T-helper 1 cell treated with Interleukin-12 subunit alpha and Interleukin-12 subunit beta and Interleukin-4 antibody, amounts not matched to agents 30 μg/mL and 1 μg/mL, for 36 hours (primary cell): ENCODE measurements at regions not wholly inside any gene's neighbourhood (a gene's known extent, or its start where the extent isn't known, plus 50 kb on each side); places are given as distances from the start of the nearest gene placed in this dataset.

Experiments
- H3K27ac Mint-ChIP-seq: one replicate; pipeline ENCODE4 v1.8.0; 2021; ENCODE audit warnings: mild to moderate bottlenecking, mixed read lengths
- H3K27me3 Mint-ChIP-seq: one replicate; pipeline ENCODE4 v1.8.0; 2021; ENCODE audit warnings: low read depth, mixed read lengths
- H3K36me3 Mint-ChIP-seq: one replicate; pipeline ENCODE4 v1.8.0; 2021; ENCODE audit warnings: low read depth, mixed read lengths
- H3K4me1 Mint-ChIP-seq: one replicate; pipeline ENCODE4 v1.8.0; 2021; ENCODE audit warnings: low read depth, mixed read lengths
- H3K4me3 Mint-ChIP-seq: one replicate; pipeline ENCODE4 v1.8.0; 2021; ENCODE audit warnings: mild to moderate bottlenecking, moderate library complexity, mixed read lengths
- H3K9me3 Mint-ChIP-seq: one replicate; pipeline ENCODE4 v1.8.0; 2021; ENCODE audit warnings: mixed read lengths

DNA sequence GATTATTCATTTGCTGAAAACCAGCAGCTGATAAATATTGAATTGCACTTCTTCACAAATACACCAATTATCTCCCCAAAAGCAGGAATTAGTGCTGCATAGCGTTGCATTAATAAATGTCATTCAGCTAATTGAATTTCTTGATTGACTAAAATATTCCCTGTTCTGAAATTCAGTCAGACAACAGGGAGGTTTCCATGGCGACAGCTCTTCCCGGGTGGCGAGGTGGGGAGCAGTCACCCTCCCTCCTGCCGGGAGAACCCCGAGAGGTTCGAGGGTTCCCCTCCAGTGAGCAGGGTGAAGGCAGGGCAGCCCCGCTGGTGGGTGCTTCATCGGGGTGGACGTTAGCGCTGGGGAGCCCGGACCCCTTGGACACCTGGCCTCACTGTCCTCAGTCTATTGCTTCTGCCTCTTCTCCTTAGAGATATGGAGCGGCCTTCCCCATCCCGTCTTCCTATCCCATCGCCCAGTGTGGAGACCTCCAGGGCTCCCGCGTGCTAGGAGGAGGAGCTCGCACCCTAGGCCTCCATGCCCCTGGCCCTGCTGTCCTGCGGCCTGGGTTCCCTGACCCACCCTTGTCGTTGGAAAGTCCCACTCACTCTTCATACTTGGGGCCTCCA is 983.5 kb downstream of the BRD1 start:
- no peaks in the 10 kb centered on the region for H3K36me3 Mint-ChIP-seq
- H3K4me3 Mint-ChIP-seq, result no peak overlapping the region
- no peak overlapping the region for H3K27ac Mint-ChIP-seq
- H3K4me1 Mint-ChIP-seq, result no peaks in the 10 kb centered on the region
- H3K27me3 Mint-ChIP-seq, result no peaks in the 10 kb centered on the region
- H3K9me3 Mint-ChIP-seq, result no peaks in the 10 kb centered on the region

DNA sequence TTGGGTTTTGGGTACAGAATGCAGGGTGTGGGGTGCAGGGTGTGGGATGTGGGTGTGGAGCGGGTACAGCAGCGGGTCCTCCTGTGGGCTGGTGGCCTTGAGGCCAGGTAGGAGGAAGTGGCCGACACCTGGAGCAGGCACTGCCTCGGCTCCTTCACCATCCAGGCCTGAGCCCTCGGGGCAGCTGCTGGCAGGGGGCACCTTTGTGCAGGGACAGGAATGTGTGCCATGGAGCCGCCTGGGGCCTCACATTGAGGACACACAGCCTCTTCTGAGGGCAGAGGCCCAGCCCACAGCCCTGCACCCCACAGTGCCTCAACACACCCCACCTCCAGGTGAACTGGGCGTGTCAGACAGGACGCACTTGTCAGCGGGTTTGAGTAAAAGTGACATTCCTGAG is 984.0 kb downstream of the BRD1 start:
- Mint-ChIP-seq H3K9me3 (no peaks in the 10 kb centered on the region), H3K27ac (no peak overlapping the region), H3K27me3 (no peaks in the 10 kb centered on the region), H3K36me3 (no peaks in the 10 kb centered on the region), H3K4me1 (no peaks in the 10 kb centered on the region), H3K4me3 (no peak overlapping the region)

DNA sequence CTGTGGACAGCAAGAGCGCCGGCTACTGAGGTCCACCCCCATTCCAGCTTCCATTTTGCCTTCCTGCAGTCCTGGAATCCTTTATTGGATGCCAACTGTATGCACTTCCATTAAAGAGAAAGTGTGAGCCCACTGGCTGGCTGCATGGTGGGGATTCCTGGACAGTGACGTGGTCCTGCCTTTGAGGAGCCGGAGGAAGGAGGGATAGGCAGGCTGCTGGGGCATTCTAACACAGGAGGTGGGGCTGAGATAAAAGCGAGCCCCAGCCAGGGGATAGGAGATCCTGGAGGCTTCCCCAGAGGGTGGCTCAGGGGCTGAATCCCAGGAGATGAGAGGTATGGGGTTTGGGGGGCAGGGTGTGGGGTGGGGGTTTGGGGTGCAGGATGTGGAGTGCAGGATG is 984.7 kb downstream of the BRD1 start:
- H3K9me3 Mint-ChIP-seq, result peaks cover 3% of the 10 kb centered on the region
- H3K4me1 Mint-ChIP-seq, result no peaks in the 10 kb centered on the region
- no peak overlapping the region for H3K4me3 Mint-ChIP-seq
- no peaks in the 10 kb centered on the region for H3K36me3 Mint-ChIP-seq
- no peak overlapping the region for H3K27ac Mint-ChIP-seq
- no peaks in the 10 kb centered on the region for H3K27me3 Mint-ChIP-seq

DNA sequence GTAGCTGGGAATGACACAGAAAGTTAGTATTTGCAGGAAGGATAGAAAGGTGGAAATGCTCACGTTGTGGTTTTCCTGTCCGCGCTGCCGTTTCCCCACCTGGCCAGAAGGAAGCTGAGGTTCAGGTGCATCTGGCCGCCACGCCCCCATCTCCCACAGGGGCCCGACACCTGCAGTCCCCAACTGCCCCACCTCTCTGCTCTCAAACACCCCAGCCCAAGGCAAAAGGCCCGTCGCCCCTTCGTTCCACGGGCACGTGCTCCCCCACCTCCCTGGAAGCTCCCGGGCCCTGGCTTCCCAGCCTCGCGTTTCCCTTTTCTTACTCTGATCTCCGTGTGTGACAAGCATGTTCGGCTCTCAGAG is 985.1 kb downstream of the BRD1 start:
- Mint-ChIP-seq H3K4me1 (no peaks in the 10 kb centered on the region), H3K27ac (no peak overlapping the region), H3K36me3 (no peaks in the 10 kb centered on the region), H3K4me3 (no peak overlapping the region), H3K9me3 (peaks cover 7% of the 10 kb centered on the region), H3K27me3 (no peaks in the 10 kb centered on the region)

DNA sequence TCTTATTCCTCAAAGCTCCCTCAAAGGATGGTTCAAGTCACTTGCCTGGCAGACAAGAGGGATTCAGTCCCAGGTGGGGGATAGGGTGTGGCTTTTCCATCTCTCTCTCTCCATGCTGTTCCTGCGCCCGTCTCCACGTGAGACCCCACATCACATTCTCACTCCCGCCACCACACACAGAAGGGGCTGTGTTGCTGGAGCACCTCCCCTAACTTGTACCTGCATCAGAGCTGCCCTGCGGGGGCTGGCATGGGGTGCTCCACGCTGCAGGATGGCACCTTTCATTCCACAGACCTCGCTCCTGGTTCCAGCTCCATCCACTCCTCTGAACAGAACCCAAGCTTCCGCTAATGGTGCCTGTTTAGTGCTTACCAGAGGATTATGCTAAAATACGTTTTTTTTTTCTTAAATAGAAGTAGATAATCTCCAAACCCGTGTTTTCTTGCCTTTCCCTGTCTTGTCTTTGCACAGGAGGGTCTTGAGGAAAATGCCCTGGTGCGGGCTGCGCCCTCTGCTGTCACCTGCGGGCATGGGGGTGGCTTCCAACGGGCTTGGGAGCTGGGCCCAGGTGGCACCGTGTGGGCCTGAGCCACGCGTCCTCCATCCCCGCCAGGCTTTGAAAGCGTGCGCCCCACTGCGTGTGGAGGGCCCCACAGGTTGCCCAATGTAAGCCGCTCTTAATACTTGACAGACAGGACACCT is 985.6 kb downstream of the BRD1 start:
- no peaks in the 10 kb centered on the region for H3K4me1 Mint-ChIP-seq
- H3K27ac Mint-ChIP-seq, result no peak overlapping the region
- no peaks in the 10 kb centered on the region for H3K36me3 Mint-ChIP-seq
- peaks cover 12% of the 10 kb centered on the region for H3K9me3 Mint-ChIP-seq
- H3K27me3 Mint-ChIP-seq, result no peaks in the 10 kb centered on the region
- H3K4me3 Mint-ChIP-seq, result no peak overlapping the region

DNA sequence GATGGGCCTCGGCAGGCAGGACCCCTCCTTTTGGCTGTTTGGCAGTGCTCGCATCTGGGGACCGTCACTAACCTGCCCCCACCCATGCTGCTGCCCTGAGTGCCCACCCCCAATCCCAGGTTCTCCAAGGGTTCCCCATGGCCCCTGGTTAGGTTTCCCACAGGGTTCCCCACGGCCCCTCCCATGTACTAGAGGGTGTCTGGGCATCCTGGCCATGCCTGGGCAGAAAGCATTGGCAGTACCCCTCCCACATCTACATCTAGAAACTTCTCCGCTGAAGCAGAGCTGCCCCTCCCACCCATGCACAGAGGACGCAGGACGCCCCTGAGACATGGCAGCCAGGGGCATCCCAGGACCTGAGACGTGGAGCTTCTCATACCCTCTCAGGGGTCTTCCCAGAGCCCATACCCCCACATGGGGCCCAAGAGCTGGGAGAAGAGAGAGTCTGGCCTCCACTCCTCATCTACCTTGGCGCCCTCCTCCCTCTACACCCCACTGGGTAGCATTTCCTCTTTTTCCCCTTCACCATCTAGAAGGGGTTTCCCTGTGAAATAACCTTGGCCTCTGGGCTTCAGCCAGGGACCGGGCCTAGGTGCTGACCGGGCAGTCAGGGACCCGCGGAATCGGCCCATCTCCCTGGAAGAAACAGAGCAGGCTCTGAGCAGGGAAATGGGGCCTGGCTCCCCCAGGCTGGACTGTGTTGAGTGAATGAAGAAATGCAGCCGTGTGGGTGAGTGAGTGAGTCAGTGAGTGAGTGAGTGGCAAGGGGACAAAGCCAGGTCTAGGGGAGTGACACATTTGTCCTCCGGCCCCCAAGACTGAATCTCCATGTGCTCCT is 987.3 kb downstream of the BRD1 start:
- no peaks in the 10 kb centered on the region for H3K27me3 Mint-ChIP-seq
- H3K4me3 Mint-ChIP-seq, result no peak overlapping the region
- peaks cover 17% of the 10 kb centered on the region for H3K9me3 Mint-ChIP-seq
- H3K4me1 Mint-ChIP-seq, result no peaks in the 10 kb centered on the region
- H3K27ac Mint-ChIP-seq, result no peak overlapping the region
- H3K36me3 Mint-ChIP-seq, result no peaks in the 10 kb centered on the region

DNA sequence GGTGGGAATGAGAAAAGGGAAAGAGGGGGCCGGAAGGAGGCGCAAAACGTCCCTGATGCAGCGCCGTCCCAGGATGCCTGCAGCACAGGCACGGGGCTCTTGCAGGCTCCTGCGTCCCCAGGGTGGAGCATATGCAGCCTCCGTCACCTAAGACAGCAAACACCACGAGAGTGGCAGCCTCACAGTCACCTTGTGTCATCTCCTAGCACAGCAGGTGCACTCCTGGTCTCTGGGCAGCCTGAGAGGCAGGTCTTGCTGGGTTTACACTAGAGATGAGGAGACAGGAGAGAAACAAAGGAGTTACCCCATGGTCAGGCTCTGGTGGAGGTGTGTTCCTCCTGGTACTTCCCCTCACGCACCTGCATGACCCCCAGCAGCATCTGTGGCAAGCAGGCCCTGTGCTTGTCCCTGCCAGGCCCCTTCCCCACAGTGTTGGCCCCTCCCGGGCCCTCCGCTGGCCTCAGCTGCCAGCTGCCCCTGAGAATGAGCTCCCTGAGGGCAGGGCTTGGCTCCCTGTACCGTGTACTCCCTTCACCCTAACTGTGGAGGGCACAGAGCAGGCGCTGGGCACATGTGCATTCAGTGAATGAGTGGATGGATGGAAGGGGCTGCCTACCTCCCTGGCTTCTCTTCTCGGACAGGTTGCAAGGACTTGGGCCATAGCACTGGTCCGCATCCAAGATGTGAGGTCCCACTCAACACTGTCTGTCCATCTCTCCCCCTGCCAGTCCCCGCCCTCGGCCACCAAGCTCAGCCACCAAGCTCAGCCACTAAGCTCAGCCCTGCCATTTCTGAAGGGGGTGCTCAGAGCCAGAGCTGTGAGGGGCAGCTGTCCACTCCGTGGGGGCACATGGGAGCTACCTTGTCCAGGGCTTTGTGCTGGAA is 988.6 kb downstream of the BRD1 start:
- Mint-ChIP-seq H3K4me3 (no peak overlapping the region), H3K9me3 (peaks cover 17% of the 10 kb centered on the region), H3K27ac (no peak overlapping the region), H3K4me1 (no peaks in the 10 kb centered on the region), H3K36me3 (no peaks in the 10 kb centered on the region), H3K27me3 (no peaks in the 10 kb centered on the region)

DNA sequence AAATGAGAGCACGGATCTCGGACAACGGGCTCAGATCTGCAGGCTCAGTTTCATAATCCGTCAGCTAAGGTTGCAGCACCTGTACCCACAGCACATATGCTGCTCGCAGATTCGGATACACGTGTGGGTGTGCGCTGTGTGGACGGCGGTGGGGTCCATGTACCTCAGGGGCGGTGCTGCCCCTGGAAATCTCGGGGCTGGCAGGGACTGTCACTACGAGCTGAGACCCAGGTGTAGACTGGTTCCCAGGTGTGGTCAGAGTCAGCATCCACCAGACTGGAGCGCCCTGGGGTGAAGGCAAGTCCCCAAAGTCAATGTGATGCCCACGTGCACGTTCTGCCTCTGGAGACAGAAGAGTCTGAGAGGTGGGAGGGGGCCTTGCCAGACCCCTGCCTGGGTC is 989.3 kb downstream of the BRD1 start:
- H3K4me3 Mint-ChIP-seq, result no peak overlapping the region
- no peaks in the 10 kb centered on the region for H3K4me1 Mint-ChIP-seq
- no peak overlapping the region for H3K27ac Mint-ChIP-seq
- no peaks in the 10 kb centered on the region for H3K27me3 Mint-ChIP-seq
- H3K36me3 Mint-ChIP-seq, result no peaks in the 10 kb centered on the region
- H3K9me3 Mint-ChIP-seq, result peaks cover 21% of the 10 kb centered on the region

DNA sequence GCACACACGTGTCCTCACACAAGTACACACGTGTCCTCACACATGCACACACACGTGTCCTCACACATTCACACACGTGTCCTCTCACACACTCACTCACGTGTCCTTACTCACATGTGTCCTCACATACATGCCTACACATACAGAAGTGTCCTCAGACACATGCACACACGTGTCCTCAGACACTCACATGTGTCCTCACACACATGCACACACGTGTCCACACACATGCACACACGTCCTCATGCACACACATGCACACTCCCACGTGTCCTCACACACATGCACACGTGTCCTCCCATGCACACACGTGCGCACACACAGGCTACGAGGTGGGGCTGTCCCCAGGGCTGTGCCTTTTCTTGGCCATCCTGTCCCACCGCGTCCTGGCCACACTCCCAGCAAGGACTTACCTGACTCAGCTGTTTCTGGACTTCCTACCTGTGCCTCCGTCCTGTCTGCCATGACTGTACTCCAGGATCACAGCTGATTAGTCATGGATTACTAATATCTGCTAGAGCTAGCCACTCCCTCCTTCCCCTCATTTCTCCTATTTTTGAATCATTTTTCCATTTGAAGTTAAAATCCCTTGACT is 990.2 kb downstream of the BRD1 start:
- no peak overlapping the region for H3K4me3 Mint-ChIP-seq
- H3K36me3 Mint-ChIP-seq, result no peaks in the 10 kb centered on the region
- no peaks in the 10 kb centered on the region for H3K27me3 Mint-ChIP-seq
- H3K27ac Mint-ChIP-seq, result no peak overlapping the region
- H3K9me3 Mint-ChIP-seq, result peaks cover 29% of the 10 kb centered on the region
- no peaks in the 10 kb centered on the region for H3K4me1 Mint-ChIP-seq

DNA sequence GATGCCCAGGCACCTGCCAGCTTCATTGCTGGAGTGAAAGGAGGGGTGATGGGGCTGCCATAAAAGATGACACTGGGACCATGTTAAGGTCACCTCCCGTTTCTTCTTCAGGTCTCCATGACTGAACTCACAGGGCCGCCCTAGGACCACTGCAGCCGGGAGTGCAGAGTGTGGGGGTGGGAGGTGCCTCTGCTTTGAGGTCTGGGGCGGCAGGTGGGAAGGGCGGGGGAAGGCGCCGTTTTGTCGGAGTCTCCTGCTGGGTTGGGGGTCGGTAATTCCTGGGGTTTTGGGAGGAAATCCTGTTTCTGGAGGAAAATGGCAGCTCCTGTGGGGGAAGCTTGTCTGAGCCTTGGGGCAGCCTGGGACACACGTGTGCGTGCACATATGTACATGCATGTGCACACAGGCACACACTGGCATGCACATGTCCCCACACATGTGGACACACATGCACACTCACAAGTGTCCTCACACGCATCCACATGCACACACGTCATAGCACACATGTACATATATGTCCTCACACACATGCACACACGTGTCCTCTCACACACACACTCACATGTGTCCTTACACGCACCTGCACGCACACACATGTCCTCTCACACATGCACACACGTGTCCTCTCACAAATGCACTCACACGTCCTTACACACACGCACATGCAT is 990.9 kb downstream of the BRD1 start:
- Mint-ChIP-seq H3K4me3 (no peak overlapping the region), H3K4me1 (no peaks in the 10 kb centered on the region), H3K36me3 (no peaks in the 10 kb centered on the region), H3K9me3 (peaks cover 29% of the 10 kb centered on the region), H3K27me3 (no peaks in the 10 kb centered on the region), H3K27ac (no peak overlapping the region)

DNA sequence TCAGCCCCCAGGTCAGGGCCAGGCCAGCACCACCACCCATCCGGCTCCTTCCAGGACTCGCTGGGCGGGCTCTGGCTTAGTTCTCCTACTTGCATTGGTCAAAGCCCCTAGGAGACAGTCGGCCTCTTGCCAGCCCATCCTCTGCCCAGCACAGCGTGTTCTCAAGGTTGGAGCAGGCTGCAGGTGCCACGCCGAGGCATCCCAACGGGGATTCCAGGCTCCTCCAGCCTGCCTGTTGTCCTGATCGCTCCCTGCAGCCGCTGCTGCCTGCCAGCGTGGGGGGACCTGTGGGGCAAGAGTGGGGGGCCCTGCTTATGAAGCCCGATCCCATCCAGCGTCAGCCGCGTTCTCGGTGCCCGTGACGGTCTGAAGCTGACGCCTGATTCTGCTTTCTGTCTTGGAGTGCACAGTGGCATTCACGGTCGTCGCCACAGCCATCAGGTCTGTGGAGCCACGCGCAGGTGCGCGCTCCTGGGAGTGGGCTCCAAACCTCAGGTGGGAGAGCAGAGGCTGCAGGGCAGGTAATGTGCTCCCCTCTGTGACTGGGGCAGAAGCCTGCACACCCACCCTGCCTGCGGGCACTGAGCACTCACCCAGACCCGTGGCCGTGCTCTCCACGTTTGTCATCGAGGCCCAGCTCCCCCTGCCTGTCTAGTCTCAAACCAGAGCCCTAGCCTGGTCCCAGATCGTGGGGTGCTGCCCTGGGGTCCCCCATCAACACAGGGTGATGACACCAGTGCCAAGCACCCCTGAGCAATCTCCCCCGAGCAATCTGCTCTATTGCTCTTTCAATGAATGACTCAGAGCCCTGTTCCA is 991.6 kb downstream of the BRD1 start:
- Mint-ChIP-seq H3K4me3 (no peak overlapping the region), H3K27me3 (no peaks in the 10 kb centered on the region), H3K36me3 (no peaks in the 10 kb centered on the region), H3K9me3 (peaks cover 29% of the 10 kb centered on the region), H3K4me1 (no peaks in the 10 kb centered on the region), H3K27ac (no peak overlapping the region)

DNA sequence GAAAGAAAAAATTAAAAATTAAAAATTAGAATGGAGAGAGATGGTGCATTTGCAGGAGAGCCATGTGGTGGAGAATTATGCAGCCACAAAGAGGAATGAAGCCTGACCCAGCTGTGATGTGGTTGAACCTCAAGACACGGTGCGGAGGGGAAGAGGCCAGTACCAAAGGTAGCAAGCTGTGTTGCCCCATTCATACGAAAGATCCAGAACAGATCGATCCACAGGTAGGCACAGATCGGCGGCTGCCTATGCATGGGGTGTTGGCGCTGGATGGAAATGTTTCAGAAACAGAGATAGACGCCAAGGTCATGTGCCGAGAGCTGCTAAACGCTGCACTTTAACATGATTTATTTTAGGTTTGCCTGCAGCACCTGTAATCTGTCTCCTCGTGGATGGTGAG is 992.3 kb downstream of the BRD1 start:
- no peak overlapping the region for H3K27ac Mint-ChIP-seq
- H3K4me3 Mint-ChIP-seq, result no peak overlapping the region
- no peaks in the 10 kb centered on the region for H3K36me3 Mint-ChIP-seq
- H3K9me3 Mint-ChIP-seq, result peaks cover 32% of the 10 kb centered on the region
- H3K27me3 Mint-ChIP-seq, result no peaks in the 10 kb centered on the region
- no peaks in the 10 kb centered on the region for H3K4me1 Mint-ChIP-seq

DNA sequence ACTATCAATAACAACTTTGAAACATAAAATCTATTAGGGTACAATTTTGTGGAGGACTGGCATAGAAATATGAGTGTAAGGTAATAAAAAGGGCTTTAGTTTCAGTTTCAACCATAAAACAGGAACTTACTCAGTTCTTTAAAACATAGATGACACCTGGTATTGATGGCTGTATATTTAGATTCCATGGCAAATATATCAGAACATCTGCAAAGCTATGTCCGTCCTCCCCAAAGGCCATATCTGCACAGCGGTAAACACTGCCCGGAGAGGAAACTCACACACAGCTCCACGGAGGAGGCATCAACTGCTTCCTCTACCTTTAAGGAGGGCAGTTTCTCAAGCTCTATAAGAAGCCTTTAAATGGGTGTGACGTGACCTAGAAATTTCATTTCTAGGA is 993.3 kb downstream of the BRD1 start:
- H3K4me1 Mint-ChIP-seq, result no peaks in the 10 kb centered on the region
- no peaks in the 10 kb centered on the region for H3K27me3 Mint-ChIP-seq
- no peak overlapping the region for H3K27ac Mint-ChIP-seq
- H3K9me3 Mint-ChIP-seq, result peaks cover 32% of the 10 kb centered on the region
- H3K4me3 Mint-ChIP-seq, result no peak overlapping the region
- H3K36me3 Mint-ChIP-seq, result no peaks in the 10 kb centered on the region
